Fibroblast of skin of abdomen (primary cell): ENCODE measurements at regions not wholly inside any gene's neighbourhood (a gene's known extent, or its start where the extent isn't known, plus 50 kb on each side); places are given as distances from the start of the nearest gene placed in this dataset.

ENCODE experiments used
- DNase-seq: peaks from one replicate; pipeline ENCODE4 v3.0.0-alpha.2; 2013

GRCh38 chr21:19864476-19864875 is 1133.7 kb upstream of the NCAM2 start:
- no peak for DNase-seq

GRCh38 chr21:19870682-19871081 is 1127.5 kb upstream of the NCAM2 start:
- DNase-seq: no peak

- DNase-seq: no peak
These were observed 1123.7 kb upstream of the NCAM2 start for GRCh38 chr21:19874521-19874920.

DNA sequence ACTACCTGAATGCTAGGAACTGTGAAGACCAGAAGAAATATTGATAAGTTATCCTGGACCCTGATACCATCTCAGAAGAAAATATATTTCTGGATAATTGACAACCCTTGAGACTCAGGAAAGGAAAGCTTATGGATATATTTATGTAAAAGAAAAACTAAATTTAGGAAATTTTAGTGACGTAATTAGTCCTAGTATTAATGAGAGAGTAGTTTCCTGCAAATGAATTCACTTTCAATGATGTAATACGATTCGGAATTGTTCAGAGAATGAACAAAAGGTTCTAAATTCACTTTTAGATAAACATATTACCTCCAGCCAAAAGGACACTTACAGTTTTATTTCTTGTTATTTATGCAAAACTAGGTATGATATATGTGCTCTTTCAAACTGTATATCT is 1120.1 kb upstream of the NCAM2 start:
- no peak for DNase-seq

DNA sequence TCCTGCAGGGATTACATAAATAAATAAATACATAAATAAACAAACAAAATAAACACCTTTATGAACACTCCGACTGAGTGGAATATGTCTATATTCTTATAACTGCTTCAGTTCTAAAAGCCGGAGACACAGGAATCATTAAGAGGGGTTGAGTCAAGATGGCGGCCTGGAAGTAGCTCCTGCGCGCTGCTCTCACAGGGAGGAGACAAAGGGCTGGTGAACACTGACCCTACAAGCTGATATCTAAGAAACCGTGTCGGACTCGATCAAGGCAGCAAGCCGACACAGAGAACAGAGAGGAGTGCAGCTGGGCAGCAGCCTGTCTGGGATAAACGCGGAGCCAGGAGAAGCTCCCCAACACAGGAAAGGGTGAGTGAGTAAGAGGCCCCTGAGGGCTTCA is 1098.6 kb upstream of the NCAM2 start:
- no peak for DNase-seq

DNA sequence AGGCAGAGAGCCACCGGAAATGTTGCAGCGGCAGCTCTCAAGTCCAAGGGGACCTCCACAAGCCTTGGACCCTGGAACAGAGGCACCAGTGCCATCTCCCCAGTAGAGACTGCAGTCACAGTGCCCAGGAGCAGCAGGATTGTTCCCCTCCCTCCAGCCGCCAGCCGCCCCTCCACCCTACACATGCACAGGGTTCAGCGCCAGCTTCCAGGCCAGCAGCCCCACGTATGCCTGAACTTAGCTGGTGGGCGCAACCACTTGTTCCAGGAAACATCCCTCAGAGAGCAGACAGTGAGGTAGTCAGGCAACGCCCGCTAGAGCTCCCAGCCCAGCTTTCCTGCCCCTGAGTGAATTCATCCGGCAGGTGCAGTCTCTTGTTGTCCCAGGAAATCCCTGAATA is 1098.1 kb upstream of the NCAM2 start:
- no peak for DNase-seq

DNA sequence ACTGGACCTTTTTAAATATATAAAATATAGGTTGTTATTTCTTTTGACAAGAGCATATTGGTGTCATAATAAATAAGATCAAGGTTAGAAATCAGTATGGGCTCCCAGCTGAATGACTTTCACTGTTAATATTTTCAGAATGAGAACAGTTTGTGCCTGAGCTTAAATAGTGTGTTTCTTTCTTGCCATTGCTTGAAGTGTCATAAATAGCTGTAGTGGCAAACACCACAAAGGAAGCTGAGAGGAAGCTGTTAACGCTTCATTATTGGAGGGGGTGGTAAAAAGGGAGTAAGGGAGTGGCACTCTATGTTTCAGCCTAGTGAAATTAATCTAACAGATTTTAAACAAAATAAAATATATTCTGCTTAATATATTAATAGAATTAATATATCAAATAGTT is 1089.8 kb upstream of the NCAM2 start:
- no peak for DNase-seq

- DNase-seq: no peak
These were observed 1084.2 kb upstream of the NCAM2 start for GRCh38 chr21:19914028-19914427.

- no peak for DNase-seq
These were observed 1077.0 kb upstream of the NCAM2 start for GRCh38 chr21:19921211-19921610.

DNA sequence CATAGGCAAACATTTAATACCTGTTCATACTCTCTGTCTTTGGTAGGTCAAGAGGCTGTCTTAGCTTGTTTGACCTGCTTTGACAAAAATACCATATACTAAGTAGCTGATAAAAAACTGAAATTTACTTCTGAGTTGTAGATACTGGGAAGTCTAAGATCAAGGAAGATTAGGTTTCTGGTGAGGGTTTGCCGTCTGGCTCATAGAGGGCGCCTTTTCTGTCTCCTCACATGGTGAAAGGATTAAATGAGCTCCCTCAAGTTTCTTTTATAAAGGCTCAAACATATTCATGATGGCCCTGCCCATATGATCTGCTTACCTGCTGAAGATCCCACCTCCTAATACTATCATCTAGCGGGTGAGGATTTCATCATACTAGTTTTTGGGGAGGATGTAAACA is 1076.1 kb upstream of the NCAM2 start:
- no peak for DNase-seq

GRCh38 chr21:19935467-19935866 is 1062.7 kb upstream of the NCAM2 start:
- DNase-seq: no peak

GRCh38 chr21:19937619-19938018 is 1060.6 kb upstream of the NCAM2 start:
- DNase-seq: no peak

- DNase-seq: no peak
These were observed 1056.6 kb upstream of the NCAM2 start for GRCh38 chr21:19941626-19942025.

DNA sequence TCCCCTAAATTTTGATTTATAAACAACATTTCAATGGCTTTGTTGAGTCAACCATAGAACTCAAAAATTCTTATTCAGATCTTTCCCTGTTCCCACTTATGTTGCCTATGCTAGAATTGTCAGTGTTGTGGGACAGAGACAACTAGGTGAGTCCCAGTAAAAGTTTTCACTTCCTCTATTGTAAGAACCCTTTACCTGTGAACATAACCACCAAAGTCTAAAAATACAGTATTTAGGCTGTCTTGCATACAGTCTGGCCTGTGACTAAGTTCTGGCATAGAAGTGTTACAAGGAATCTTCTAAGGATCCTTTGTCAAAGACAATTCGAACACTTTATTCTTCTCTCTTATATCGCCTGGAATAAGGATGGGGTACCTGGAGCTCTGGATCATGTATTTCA is 1047.9 kb upstream of the NCAM2 start:
- no peak for DNase-seq

DNA sequence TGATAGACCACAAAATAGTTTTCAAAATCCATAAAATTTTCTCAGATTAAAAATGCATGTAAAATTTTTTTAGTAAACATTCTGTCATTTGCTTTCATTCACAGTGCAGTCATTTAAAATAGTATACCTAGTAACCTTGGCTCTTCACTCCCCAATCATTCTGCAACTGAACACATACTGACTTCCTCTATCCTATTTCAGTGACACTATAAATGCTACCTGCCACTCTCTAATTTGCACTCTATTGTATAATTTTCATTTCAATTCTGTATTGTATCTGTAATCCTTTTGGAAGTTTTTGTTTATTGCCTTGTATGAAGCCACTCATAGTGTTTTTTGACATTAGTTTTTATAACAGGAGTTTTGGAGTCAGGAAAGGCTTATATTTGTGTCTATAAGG is 1029.1 kb upstream of the NCAM2 start:
- no peak for DNase-seq

DNA sequence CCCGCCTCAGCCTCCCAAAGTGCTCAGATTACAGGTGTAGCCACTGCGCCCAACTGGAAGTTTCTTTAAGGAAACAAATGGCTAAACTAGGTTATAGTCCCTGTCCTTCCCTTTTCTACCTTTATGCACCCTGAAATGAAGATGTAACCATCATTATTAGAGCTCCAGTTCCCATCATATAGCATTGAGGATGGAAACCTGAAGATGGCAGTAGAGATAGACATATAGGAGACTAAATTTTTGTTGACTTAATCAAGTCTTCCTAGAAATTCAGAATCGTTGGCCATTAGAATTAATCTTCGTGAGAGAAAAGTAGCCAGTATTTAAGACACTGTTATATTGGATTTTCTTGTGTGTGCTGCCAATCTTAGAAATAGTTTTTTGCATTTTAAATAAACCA is 1016.3 kb upstream of the NCAM2 start:
- DNase-seq: no peak

- DNase-seq: no peak
These were observed 1011.8 kb upstream of the NCAM2 start for GRCh38 chr21:19986396-19986795.

DNA sequence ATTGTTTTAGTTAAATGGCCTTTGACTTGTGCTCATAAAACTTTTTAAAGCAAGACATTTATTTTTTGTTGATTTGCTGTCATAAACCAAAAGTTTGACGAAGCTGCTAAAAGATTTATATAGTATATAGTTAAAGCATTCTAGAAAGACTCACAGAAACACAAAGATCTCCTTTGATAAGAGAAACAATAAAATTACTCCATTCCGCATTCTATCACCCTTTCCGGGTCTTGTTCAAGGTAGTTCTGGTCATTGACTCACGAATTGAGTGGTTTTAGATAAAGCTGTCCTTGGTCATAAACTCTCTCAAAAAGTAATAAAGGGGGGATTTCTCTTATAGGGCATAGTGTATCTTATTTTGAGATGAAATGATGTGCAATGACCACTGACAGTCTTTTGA is 1010.5 kb upstream of the NCAM2 start:
- no peak for DNase-seq

DNA sequence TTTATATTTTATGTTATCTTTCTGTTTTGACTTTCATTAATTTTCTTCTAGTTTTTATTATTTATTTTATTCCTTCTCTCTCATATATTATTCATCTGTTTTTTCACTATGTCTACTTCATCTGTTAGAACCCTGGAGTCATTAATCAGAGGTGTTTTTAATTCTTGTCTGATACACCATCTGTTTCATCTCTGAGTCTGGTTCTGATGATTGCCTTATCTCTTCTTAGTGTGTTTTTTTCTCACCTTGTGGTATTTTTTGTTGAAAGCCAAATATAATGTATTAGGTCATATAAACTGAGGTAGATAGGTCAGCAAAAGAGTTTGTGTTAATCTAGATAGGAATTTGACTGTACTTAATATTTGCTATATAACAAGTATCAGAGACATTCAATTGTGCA is 1005.7 kb upstream of the NCAM2 start:
- no peak for DNase-seq

DNA sequence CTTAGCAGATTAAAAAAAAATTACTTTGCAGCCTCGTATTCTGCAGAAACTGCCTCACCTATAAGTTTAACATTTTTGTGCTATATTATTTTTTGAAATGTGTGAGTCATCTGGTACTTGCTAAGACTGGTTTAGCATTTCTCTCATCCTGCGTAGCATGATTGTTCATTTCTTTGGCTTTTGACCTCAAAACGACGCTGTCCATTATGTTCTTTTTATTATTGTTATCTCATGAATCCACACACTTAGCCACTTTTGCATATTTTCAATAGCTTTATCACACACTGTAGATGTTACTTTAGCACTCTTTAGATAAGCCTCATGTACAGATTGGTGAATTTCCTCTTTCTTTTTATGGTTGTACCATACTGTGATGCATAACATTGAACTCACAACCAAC is 1004.9 kb upstream of the NCAM2 start:
- no peak for DNase-seq

- DNase-seq: no peak
These were observed 1003.0 kb upstream of the NCAM2 start for GRCh38 chr21:19995253-19995652.

GRCh38 chr21:19998453-19998852 is 999.8 kb upstream of the NCAM2 start:
- no peak for DNase-seq

GRCh38 chr21:19999369-20000272 is 998.6 kb upstream of the NCAM2 start:
- DNase-seq: no peak

DNA sequence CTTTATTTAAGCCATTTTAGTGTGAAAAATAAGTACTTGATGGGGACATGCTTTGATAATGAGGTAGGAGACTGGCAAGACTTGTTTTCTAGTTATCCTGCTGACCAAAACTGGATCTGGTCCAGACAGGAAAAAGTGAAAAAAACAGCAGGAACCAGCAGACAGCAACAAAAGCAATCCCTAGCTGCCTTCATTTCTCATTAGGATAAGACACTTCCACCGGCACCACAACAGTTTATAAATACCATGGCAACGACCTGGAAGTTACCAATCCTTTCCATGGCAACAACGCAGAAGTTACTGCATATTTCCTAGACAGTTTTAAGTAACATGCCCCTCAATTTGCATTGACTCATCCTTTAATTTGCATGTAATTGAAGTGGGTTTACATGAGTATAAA is 993.8 kb upstream of the NCAM2 start:
- no peak for DNase-seq

- DNase-seq: no peak
These were observed 987.5 kb upstream of the NCAM2 start for GRCh38 chr21:20010691-20011200.
